ENCODE measurements at regions not wholly inside any gene's neighbourhood (a gene's known extent, or its start where the extent isn't known, plus 50 kb on each side); places are given as distances from the start of the nearest gene placed in this dataset.
A peak's percentile ranks its signal among the peaks of the same experiment; 100 is the strongest.
"Not testable (repeated sequence)": the region's sequence is repeated elsewhere in the genome, so short reads cannot be mapped to it uniquely, and the experiment has no call there.

DNA sequence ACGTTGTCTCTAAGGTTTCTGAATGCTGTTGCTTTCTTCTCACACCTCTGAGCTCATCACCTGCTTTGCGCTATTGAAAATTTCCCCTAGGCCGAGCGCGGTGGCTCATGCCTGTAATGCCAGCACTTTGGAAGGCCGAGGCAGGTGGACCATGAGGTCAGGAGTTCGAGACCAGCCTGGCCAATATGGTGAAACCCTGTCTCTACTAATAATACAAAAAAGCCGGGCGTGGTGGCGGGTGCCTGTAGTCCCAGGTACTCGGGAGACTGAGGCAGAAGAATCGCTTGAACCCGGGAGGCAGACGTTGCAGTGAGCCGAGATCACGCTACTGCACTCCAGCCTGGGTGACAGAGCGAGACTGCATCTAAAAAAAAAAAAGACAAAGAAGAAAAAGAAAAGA is 422.0 kb upstream of the DPH6 start:
- DNase-seq (ENCODE audit: low read depth in 3 of 3, low spot score in 2 of 3), result not testable (repeated sequence)

DNA sequence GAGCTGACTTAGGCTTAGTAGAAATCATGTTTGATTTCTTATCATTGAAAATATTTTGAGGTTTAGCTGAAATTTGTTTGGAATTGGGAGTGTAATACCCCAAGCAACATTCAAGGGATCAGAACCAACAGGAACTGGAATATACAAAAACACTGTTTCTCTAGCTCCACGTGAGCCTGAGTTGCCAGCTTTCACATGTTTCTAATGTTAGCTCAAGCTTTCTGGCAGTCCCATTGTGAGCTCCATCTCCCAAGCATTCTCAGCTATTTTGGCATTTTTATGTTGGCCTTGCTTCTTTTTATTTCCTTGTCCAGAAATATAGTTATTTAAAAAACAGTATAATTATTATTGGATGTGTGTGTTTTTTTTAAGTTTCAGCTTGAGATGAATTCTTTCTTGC is 427.1 kb upstream of the DPH6 start:
- no peak for DNase-seq (ENCODE audit: low read depth in 3 of 3, low spot score in 2 of 3)

DNA sequence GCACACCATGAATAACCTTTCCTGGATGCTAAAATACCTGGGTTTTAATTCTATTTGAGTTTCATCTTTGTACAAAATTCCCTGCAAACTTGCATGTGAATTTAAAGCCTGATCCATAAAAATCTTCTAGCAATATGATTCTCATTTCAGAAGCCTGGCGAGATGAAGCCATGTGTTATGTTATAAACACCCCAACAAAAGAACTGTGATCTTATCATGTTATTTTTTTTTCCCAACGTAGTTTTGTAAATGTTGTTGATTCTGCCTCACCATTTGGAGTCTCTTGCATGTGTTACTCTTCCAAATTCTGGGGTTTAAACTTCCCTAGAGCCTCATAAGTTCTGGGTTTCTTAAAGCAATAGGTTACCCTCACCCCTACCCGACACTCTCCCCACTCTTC is 428.1 kb upstream of the DPH6 start:
- DNase-seq (ENCODE audit: low read depth in 3 of 3, low spot score in 2 of 3), result no peak

DNA sequence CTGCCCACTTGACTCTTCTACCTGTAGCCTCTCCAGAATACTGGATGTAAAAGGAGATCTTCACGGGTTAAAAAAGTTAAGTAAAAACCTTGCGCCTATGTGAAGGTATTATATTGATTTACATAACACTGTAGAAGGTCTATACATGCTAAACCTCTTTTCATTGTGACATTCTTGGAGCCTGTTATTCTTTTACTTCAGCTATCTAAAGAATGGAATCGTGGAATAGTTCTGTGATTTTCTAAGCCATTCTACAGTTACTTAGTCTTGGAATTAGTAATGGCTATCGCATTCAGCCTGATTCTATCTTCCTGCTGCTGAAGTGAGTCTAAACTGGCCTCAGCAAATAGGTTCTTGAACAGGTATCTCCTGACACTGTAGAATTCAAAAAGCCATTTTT is 430.0 kb upstream of the DPH6 start:
- DNase-seq (ENCODE audit: low read depth in 3 of 3, low spot score in 2 of 3), result no peak

- no peak for DNase-seq (ENCODE audit: low read depth in 3 of 3, low spot score in 2 of 3)
Observed at GRCh38 chr15:35979608-35980007, 433.6 kb upstream of the DPH6 start.

DNA sequence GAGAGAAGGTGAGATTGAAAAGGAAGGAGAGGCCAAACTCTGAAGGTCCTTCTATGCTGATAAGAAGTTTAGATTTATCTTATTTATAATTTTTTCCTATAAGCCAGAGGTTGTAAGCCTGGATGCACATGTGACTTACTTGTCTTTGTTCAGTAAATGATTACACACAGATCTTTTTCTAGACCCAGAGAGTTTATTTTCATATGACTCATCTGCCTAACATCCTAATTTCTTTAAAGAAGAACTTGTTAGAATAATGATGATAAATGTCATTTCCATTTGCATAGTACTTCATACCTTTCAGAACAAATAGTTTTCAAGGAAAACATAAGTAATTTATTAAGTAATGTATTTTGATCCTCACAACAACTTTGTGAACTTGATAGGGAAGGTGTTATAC is 434.8 kb upstream of the DPH6 start:
- DNase-seq (ENCODE audit: low read depth in 3 of 3, low spot score in 2 of 3), result no peak

DNA sequence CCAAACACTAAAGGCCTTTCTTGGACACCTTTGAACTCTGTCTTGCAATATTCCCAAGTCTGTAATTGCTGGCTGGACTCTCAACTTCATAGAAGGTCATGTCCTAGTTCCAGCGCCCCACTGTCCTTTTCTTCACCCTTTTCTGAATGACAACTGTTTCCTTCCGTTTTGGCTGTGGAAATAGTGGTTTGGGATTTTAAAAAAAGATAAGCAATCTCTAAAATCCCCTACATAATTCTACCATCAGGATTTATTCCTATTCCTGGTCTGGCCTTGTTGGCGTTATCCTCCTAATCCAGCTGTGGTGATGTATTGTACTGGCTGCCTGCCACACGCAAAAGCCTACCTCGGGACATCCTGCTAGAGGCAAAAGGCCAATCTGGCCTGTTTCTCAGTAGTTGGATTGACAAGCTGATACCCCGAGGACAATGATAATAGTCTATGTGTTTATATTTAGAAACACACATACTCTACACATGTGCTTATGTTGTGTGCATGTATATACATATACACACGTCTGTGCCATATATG is 440.3 kb upstream of the DPH6 start:
- peak in 1 of 3 donors; percentile 26 for DNase-seq (ENCODE audit: low read depth in 3 of 3, low spot score in 2 of 3)

DNA sequence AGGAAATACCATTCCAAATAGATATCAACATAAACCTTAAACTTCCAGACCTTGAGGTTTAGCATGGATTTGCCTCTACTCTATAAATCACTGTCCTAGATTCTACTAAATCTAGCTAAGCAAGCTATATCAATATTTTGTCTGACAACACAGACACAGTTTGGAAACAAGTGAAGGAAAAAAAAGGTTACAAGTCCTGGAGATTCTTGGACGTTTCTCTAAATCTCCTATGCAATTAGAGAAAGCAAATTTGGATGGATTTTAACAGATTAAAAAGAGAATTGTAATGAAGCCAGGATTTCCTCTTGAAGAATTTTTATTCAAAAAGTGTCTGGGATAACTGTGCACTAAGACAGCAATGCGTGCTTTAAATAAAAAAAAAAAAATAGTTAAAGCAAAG is 441.1 kb upstream of the DPH6 start:
- DNase-seq (ENCODE audit: low read depth in 3 of 3, low spot score in 2 of 3), result no peak

GRCh38 chr15:35991386-35991785 is 445.4 kb upstream of the DPH6 start:
- DNase-seq (ENCODE audit: low read depth in 3 of 3, low spot score in 2 of 3), result no peak

GRCh38 chr15:35992791-35993190 is 446.8 kb upstream of the DPH6 start:
- no peak for DNase-seq (ENCODE audit: low read depth in 3 of 3, low spot score in 2 of 3)

GRCh38 chr15:35993196-35993595 is 447.2 kb upstream of the DPH6 start:
- DNase-seq (ENCODE audit: low read depth in 3 of 3, low spot score in 2 of 3), result no peak

DNA sequence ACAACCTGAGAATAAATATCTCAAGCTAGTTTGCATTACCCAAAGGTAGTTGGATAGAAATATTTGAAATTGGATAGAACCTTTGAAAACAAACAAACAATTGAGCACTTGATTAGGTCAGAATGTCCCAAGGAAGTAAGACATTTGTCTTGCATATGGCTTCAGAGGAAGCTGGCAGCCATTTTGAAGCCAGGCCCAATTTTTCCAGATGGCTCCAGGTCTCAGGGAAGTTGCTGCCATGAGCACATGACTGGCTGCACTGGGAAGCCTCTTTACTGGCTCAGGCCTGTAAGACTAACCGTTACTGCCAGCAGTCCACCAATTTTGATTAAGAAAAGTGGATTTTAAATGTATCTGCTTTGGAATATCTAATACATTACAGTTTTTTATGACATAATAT is 448.9 kb upstream of the DPH6 start:
- DNase-seq (ENCODE audit: low read depth in 3 of 3, low spot score in 2 of 3), result no peak

DNA sequence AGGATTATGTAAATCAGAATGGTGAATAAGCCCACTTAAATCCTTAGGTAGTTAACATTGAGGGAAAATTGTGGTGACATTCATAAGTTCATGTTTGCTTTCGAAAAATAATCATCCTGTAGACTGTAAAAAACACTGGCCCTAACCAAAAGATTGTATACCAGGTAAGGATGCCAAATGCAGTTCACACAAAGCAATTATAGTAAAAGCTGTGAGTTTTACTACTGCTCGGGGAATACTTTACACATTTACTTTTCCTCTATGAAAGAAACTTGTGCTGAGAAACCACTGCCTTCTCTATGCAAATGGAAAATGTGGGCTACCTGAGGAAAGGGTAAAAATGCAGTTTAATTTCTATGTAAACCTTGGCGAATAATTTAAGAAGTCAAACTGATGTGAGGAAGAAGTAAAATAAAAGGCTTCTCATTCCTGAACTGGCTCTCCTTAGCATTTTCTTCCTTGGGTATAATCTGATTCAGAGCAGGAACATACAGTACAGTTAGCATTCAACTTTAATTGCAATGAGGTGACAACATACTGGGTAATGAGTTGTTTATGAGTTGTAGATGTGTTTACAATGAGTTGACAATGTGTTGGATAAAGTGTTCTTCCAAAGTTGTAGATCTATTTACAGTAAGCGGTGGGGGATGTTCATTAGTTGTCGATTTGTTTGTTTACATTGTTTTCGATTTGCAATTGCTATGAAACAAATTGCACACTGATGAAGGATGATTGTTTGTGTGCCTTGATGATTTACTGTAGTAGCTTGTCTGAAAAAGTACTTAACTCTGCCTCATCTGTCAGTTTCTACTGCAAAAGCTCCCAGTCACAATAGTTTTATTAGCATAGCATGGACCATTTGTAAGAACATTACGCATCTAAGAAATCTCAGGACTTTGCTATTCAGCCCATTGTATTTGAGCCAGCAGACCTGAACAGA is 453.0 kb upstream of the DPH6 start:
- no peak for DNase-seq (ENCODE audit: low read depth in 3 of 3, low spot score in 2 of 3)

DNA sequence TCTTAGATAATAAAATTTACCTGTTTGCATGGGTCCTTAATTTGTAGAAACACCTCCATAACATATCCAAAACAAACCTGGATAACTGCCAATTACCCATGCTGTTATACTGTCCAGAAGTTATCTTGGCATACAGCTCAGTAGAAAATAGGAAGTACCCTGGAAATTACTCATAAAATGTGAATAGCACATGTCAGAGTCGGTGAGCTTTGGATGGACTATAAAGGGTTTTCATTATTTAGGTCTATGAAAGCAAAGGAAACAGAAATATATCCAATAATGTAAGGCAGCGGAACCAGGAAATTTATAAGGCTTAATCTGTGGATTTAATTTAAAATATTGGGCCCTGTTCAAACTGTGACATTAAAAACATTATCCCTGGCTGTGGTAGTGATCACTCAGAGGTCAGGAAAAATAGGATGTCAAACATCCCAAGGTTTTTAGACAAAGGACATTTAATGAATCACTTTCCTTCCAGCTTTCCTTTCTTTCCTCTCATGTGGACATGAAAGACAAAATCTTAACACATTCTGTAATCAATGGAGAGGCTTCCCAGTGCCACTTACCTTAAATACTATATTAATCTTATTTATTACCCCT is 459.0 kb upstream of the DPH6 start:
- DNase-seq (ENCODE audit: low read depth in 3 of 3, low spot score in 2 of 3), result no peak

DNA sequence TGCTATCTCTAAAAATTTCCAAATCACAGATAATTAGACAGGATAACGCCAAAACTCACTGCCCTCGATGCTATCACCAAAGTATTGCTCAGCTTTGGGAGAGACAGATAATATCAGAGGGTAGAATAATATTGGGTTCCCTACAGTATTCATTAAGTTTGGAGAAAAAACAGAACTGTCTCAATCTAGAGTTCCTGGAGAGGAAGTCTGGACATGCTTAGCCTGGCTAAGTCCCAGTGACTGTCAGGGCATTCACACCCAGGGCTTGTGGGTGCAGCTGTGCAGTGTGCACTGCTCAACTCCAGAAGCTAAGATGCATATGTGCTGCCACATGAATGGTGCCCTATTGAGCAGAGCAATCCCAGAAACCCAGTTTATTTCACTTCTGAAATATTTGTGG is 459.6 kb upstream of the DPH6 start:
- no peak for DNase-seq (ENCODE audit: low read depth in 3 of 3, low spot score in 2 of 3)

GRCh38 chr15:36007699-36008098 is 461.7 kb upstream of the DPH6 start:
- no peak for DNase-seq (ENCODE audit: low read depth in 3 of 3, low spot score in 2 of 3)

- no peak for DNase-seq (ENCODE audit: low read depth in 3 of 3, low spot score in 2 of 3)
Observed at GRCh38 chr15:36008719-36009118, 462.8 kb upstream of the DPH6 start.

GRCh38 chr15:36024031-36024688 is 478.2 kb upstream of the DPH6 start:
- DNase-seq (ENCODE audit: low read depth in 3 of 3, low spot score in 2 of 3), result peak in 2 of 3 donors; percentile 8 to 13

DNA sequence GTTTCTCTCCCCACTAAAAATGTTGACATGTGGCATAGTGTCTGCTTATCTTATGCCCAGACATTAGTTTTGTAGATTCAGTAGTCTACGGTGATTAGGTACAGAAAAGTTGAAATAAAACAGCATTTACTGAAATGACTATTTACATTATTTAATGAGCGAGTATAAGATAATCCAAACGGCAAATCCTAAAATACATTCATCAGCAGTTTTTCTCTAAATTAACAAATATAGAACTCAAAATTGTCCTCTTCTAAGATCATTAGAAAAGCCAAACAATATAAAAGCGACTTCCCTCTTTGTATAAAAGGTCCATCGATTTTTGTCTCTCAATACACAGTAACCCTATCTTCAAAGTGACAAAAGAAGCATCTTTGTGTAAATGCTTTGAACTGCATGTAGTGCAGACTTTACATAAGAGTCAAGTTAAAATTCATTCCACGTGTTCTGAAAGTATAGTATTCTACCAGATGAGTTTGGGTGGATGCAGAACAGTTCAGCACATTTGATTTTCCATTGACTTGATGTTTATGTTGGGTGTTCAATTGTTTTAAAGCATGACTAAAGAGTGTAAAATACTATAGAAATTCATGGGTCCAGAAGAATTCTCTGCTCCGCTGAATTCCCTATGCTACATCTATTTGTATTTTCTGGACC is 480.8 kb upstream of the DPH6 start:
- no peak for DNase-seq (ENCODE audit: low read depth in 3 of 3, low spot score in 2 of 3)

DNA sequence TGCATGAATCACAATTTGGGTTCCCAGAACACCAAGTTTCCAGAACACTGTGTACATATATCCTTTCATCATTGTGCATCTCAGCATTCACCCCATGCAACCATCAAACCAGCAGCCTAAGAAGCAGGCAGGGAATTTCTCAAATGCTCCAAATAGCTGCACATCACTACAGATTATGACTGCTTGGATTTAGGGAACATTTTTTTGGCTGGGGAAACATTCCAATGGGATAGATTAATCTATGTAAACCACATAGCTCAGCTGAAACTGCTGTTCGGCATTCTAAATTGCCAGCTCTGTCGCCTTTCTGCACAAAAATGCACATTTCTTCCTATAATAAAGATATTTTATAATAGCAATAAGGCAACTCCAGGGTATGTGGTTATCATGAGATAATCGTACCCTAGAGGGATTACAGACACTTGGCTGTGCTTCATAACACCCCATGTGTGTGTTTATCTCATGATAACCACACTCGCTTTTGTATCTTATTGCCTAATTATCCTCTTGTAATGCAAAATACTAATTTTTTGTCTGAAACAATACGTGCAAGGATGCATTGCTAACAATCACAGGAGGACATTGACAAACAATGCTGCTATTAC is 483.7 kb upstream of the DPH6 start:
- DNase-seq (ENCODE audit: low read depth in 3 of 3, low spot score in 2 of 3), result no peak
